LNCaP clone FGC (cell line): ENCODE measurements at regions not wholly inside any gene's neighbourhood (a gene's known extent, or its start where the extent isn't known, plus 50 kb on each side); places are given as distances from the start of the nearest gene placed in this dataset.

Source experiments
- DNase-seq: peaks from one replicate; pipeline ENCODE4 v3.0.0-alpha.2; 2011; ENCODE audit warnings: low read depth
- H3K4me3 ChIP-seq: 2 replicates; pipeline ENCODE4 v1.5.1; 2011; ENCODE audit warnings: mild to moderate bottlenecking, low read depth, low read length, control low read depth
- TF ChIP-seq, protein P1 (sequence below): IDR thresholded peaks from 2 replicates; pipeline ENCODE4 v1.5.1; 2012; ENCODE audit warnings: mild to moderate bottlenecking; ENCODE audit not compliant: control insufficient read depth, insufficient read depth; ENCODE audit errors: extremely low read depth

GRCh38 chr16:85472514-85472913 lies 140.6 kb upstream of the GSE1 start:
- no peak for DNase-seq
- no peak overlapping the region for H3K4me3 ChIP-seq
- TF ChIP-seq, protein P1, sequence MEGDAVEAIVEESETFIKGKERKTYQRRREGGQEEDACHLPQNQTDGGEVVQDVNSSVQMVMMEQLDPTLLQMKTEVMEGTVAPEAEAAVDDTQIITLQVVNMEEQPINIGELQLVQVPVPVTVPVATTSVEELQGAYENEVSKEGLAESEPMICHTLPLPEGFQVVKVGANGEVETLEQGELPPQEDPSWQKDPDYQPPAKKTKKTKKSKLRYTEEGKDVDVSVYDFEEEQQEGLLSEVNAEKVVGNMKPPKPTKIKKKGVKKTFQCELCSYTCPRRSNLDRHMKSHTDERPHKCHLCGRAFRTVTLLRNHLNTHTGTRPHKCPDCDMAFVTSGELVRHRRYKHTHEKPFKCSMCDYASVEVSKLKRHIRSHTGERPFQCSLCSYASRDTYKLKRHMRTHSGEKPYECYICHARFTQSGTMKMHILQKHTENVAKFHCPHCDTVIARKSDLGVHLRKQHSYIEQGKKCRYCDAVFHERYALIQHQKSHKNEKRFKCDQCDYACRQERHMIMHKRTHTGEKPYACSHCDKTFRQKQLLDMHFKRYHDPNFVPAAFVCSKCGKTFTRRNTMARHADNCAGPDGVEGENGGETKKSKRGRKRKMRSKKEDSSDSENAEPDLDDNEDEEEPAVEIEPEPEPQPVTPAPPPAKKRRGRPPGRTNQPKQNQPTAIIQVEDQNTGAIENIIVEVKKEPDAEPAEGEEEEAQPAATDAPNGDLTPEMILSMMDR, result no peak

GRCh38 chr16:85473323-85473722 lies 139.8 kb upstream of the GSE1 start:
- TF ChIP-seq, protein P1, result no peak
- no peak for DNase-seq
- H3K4me3 ChIP-seq, result no peak overlapping the region

GRCh38 chr16:85473909-85474620 lies 139.1 kb upstream of the GSE1 start:
- TF ChIP-seq, protein P1, result no peak
- no peak overlapping the region for H3K4me3 ChIP-seq
- DNase-seq, result no peak

DNA sequence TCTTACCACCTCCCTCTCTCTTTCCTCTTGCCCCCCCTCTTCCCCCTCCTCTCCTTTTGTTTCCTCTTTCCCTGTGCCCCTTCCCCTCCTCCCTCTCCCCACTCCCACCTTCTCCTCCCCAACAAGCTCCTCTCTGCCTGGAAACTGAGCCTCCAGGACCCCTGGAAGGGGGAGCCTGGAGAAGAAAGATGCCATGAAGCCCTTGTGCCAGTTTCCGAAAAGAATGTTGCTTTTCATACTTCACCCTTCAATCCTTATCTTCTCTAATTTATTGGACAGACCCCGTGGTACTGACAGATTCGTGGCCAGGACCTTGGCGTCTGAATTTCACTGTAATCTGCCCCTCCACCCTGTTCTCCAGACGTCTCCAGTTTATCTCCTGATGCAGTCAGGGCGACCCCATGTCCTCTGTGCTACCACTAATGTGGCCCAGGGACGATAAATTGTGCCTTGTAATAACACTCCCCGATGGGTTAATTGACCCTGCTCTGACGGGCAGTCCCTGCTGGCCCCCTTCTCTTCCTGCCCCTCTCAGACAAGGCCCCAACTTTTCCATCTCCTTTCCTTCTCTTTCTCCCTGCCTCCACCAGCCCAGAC lies 138.4 kb upstream of the GSE1 start:
- TF ChIP-seq, protein P1, result no peak
- no peak overlapping the region for H3K4me3 ChIP-seq
- no peak for DNase-seq

DNA sequence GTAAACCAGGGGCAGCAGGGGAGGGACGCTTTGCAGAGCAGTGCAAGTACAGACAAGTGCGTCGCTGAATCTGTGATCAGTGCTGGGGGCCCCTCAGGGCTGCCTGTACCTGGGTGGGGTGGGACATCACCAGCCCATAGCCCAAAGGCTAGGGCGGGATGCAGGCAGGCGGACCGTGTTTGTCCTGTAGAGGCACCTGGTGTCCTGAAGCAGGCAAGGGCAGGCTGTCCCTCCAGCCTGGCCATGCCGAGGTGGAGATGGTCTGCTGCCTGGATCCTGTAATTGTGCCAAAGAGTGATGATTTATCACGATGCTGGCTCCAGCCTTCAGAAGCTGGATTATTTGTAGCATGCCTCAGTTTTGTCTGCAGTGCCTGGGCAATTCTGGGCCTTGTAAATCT lies 137.9 kb upstream of the GSE1 start:
- DNase-seq, result no peak
- no peak overlapping the region for H3K4me3 ChIP-seq
- TF ChIP-seq, protein P1, result no peak

DNA sequence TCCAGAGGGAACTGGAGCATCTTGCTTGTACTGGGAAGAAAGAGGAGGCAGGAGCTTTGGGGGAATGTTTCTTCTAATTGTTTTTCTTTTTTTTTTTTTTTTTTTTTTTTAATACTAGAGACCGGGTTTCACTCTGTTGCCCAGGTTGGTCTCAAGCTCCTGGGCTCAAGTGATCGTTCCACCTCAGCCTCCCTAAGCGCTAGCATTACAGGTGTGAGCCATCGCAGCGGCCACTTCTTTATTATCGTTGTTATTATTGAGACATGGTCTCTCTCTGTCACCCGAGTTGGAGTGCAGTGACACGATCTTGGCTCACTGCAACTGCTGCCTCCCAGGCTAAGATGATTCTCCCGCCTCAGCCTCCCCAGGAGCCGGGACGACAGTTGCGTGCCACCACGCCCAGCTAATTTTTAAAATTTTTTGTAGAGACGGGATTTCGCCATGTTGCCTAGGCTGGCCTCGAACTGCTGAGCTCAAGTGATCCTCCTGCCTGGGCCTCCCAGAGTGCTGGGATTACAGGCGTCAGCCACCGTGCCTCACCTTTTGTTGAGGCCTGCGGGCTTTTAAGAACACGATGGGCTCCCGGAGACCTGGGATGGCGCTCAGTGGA lies 137.3 kb upstream of the GSE1 start:
- H3K4me3 ChIP-seq, result no peak overlapping the region
- no peak for DNase-seq
- TF ChIP-seq, protein P1, result no peak
